HG02610 (cell line): ENCODE measurements at regions not wholly inside any gene's neighbourhood (a gene's known extent, or its start where the extent isn't known, plus 50 kb on each side); places are given as distances from the start of the nearest gene placed in this dataset.
A peak's percentile ranks its signal among the peaks of the same experiment; 100 is the strongest.
"Not testable (repeated sequence)": the region's sequence is repeated elsewhere in the genome, so short reads cannot be mapped to it uniquely, and the experiment has no call there.

ENCODE experiments used
- ATAC-seq: cut with Tn5 transposase; IDR thresholded peaks from one replicate; pipeline ENCODE4 v1.9.1; 2021; ENCODE audit warnings: mild to moderate bottlenecking, moderate library complexity; ENCODE audit not compliant: unreplicated experiment

- no peak for ATAC-seq
Measured at GRCh38 chr7:48992816-48993215, 68.5 kb downstream of the CDC14C start.

- ATAC-seq = peak; percentile 99
Measured at GRCh38 chr7:49001610-49002033, 77.3 kb downstream of the CDC14C start.

- ATAC-seq = no peak
Measured at GRCh38 chr7:49010717-49011116, 86.4 kb downstream of the CDC14C start.

DNA sequence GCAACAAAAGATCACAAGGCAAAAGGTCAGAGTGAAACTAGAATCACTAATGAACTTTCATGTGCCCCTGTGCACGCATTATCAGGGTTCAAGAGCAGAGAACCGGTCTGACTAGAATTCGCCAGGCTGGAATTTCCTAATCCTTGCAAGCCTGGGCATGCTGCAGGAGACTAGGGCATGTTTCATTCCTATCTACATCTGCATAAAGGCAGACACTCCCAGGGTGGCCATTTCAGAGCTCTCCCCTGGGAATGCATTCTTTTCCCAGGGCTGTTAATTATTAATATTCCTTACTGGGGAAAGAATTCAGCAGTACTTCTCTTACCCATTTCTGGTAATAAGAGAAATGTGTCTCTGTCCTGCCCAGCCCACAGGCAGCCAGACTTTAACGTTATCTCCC lies 90.5 kb downstream of the CDC14C start:
- no peak for ATAC-seq

GRCh38 chr7:49020145-49020544 lies 95.8 kb downstream of the CDC14C start:
- ATAC-seq = no peak

GRCh38 chr7:49022448-49022847 lies 98.1 kb downstream of the CDC14C start:
- no peak for ATAC-seq

DNA sequence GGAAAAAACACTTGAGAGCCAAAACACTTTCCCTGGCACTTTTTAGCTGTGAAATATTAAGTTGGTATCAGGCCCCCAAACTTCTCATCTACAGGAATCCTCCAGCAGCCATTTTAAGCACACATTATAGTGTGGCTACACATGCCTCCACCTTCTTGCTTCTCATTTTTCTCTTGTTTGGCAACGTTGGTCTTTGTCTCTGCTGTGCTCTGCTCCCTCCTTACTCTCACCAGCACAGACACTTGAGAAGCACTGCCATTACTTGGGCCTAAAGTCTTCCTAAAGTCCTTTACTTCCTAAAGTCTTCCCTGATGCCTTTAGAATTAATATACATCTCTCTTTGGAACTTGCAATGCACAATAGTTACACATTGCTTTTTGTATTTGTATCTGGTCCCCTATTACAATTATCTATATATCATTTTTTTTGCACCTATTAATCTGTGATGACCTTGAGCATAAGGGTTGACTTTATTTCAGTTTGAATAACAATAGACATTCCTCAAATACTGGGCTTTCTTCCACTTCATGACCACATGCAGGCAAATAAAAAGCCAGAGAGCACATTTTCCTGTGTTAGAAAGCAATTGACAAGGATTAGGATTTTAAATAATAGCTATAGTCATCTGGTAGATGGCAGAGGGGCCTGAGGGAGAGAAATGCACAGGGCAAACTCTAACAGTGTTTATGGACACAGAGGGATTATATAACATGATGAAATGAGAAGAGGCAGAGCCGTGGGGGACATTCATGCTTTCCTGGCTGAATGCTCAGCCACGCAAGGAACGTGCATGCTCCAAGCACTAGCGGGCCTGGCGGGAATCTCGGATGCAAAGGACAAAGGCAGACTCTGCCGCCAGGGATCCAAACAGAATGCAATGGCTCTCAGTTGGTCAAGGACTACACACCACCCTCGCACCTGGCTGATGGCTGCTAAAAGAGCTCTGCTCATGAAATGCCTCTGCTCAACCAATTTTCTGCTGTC lies 99.3 kb downstream of the CDC14C start:
- ATAC-seq = no peak

DNA sequence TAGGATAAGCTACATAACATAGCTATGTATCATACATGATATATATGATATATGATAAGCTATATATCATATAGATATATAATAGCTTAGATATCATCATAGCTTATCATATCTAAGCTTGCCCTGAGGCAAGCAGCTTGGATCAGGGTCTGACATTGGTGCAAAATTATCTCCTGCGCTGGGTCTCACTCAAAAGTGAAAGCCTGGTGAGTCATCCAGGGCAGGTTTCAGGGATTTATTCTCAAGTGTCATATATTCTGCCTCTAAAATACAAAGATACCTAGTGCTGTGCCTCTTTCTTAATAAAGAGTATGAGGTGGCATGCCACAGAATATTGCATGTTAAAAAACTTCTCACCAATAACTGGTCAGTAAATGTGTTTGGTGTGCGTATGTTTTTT lies 105.9 kb downstream of the CDC14C start:
- ATAC-seq = no peak

- ATAC-seq = not testable (repeated sequence)
Measured at GRCh38 chr7:49033140-49033539, 108.8 kb downstream of the CDC14C start.

DNA sequence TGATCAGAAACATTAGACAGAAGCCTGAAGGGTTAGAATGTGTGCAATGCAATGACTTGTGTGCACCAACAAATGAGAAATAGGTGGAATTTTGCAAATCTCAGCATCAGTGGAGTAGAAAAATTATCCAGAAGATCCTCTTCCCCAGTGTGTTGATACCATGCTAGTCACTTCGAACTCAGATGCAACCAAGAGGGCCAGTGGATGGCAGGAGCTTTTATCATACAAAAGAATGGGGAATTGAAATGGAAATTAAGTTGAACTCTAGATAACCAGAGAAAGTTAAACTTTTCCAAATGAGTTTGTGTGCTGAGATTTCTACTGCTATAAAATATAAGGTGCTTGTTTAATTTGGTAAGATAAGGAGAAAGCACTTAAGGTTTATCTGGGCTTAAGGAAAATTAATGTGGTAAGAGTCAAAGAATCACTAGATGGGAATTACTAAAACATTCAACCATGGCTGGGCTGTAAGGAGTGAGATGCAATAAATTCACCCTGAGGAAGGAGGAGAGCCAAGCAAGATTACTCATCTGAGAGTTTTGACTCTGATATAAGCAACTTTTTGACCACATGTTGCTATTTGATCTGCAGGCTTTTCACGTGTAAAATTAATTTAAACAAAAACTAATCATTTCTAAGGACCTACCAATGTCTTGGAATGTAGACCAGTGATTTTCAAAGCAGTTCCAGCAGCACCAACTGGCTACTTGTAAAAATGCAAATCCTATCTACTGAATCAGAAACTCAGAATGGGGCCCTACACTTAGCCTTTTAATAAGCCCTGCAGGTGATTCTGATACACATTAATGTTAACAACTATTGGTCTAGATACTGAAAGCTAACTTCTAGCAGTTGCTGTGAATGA lies 113.2 kb downstream of the CDC14C start:
- no peak for ATAC-seq

DNA sequence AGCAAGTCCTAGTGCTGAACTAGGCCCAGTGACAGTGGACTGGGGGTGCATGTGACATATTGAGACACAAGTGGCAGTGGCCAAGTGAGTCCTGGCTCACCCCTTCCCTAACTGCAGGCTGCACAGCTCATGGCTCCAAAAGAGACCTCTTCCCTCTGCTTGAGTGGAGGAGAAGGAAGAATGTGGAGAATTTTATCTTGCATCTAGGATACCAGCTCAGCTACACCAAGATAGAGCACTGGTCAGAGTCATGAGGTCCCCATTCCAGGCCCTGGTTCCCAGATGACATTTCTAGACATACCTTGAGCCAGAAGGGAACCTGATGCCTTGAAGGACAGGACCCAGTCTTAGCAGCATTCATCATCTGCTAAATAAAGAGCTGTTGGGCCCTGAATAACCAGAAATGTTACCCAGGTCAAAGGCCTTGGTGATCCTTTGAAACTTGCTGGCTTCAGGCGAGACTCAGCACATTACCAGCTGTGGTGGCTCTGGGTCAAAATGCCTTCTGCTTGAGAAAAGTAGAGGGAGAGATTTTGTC lies 114.5 kb downstream of the CDC14C start:
- no peak for ATAC-seq

GRCh38 chr7:49060743-49061142 lies 136.4 kb downstream of the CDC14C start:
- ATAC-seq = no peak

DNA sequence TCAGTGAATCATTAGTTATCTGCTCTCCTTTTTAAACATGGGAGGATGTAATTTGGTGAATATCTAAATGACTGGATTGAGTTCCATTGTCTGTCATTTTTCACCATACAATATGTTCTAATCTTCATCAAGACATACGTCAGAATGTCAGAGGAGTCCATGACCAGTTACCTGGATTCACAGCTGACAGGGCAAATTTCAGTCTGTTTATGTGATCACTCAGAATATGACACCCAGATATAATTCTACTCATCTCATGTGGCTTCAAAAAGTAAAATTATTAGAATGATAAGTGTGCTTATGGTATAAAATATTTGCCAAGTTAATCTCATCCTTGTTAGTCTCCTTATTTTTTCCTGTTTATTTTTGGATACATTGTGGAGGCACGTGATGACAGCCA lies 150.2 kb downstream of the CDC14C start:
- ATAC-seq = no peak

DNA sequence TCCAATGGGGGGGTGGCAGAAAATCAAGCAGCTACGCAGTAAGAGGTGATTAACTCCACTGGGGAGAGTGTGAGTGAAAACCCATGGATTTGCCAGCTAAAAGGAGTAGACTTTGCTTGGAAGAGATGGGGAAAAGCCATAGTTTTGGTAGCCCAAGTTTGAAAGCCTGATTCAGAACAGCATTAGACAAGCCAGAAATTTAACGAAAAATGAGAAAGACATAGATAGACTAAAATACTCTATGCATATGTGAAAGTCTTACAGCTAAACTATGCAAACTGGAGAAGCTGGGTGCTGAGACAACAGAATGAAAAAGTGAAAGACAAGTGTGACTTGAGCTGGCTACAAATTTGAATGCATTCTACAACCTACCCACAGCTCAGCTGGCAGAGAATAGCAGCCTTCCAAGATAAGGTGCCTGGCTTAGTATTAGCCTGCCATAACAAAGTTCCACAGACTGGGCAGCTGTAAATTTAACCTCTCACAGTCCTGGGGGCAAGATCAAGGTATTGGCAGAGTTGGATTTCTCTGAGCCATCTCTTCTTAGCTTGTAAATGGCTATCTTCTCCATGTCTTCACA lies 156.6 kb downstream of the CDC14C start:
- ATAC-seq = no peak

GRCh38 chr7:49088017-49088416 lies 163.7 kb downstream of the CDC14C start:
- ATAC-seq = no peak

- ATAC-seq = no peak
Measured at GRCh38 chr7:49089717-49090116, 165.4 kb downstream of the CDC14C start.

DNA sequence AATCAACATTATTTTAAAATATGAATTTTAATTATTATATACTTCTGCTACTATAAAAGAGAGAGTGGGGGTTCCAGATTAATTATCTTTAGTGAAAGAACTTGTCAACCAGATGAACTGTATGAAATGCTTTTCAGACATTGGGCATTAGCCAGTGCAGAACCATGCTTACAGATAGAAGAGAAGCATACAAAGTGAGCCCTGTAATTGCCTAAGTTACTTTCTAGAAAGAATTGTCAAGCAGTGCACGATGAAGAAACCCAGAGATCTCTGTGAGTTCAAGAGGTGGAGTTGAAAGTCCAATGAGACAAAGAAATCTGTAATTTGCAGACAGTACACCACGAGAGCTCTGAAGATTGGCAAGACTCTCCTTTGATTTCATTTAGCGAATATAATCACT lies 166.7 kb downstream of the CDC14C start:
- no peak for ATAC-seq

DNA sequence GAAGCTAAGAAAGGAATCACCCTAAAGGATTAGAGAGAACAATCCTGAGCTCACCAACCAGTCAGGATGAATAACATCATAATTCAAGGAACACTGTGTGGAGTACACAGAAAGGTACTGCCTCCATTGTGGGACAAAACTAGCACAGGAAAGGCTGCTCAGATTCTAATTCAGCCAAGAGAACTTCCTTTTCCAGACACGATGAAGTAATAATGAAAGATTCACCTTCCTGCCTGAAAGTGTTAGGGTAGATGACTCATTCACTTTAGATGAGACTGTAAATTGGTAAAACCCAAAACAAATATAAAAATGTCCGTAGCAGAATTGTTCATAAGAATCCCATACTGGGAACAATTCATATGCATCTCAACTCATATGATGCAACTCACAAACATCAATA lies 167.2 kb downstream of the CDC14C start:
- no peak for ATAC-seq

DNA sequence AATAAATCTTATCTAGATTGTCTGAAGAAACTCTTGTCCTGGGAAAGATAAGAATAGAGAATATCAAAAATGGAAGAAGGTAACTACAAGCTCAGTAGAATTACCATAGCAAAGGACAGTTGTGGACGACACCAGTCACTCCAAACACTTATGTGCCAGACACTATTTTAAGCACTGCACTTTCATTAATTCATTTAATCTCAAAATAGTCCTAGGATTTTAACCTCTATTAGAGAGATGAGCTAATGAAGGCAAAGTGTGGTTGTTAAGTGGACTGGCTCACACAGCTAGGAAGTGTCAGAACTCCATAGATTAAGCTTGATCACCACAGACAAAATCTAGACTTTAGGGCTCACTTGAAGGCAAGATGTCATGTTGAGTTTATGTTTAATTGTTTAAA lies 168.9 kb downstream of the CDC14C start:
- ATAC-seq = no peak

DNA sequence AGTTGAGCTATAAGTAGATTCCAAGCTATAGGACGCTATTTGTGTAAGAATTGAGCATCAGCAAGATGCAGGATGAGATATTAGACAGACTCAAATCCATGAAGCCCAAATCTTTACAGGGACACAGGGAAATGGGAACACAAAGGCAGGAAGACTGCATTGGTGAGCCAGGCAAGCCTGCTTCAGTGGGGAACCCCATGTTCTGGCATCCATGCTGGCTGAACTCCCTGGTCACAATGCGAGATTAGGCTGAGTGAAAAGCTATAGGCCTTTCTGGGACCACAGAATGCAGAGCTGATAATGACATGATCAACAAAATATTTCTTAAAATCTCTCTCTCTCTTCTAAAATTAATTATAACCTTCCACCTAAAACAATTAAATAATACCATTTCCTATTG lies 170.5 kb downstream of the CDC14C start:
- no peak for ATAC-seq
